HepG2 (cell line): ENCODE measurements at regions not wholly inside any gene's neighbourhood (a gene's known extent, or its start where the extent isn't known, plus 50 kb on each side); places are given as distances from the start of the nearest gene placed in this dataset.

Experiments
- ATAC-seq: fragments of 200-7000 bp; cut with Tn5 transposase; 3 replicates; pipeline ENCODE4 v1.9.1; 2020; ENCODE audit warnings: mild to moderate bottlenecking, moderate library complexity
- BruUV-seq: library from RNA; stranded (reverse); fragments of 400-500 nt; replicated peaks from 2 replicates; lab custom pipeline; 2021; lab: Mats Ljungman, UMichigan
- CTCF ChIA-PET: fragments of 300-600 bp; formaldehyde crosslinking; extraction: SDS; loops from one replicate; lab custom pipeline; 2021; ENCODE audit warnings: low total read pairs, inconsistent platforms, low intra/inter-chr PET ratio; lab: Yijun Ruan, JAX
- POLR2A ChIA-PET: fragments of 350-600 bp; sonication (Branson Sonifier 250); formaldehyde crosslinking; loops from one replicate; lab custom pipeline; 2020; ENCODE audit warnings: antibody characterized with exemption, inconsistent platforms; lab: Yijun Ruan, JAX
- DNase-seq: peaks from one replicate; pipeline ENCODE4 v3.0.0-alpha.2; 2015; ENCODE audit warnings: low spot score
- FAIRE-seq: peaks from 3 replicates; lab custom pipeline; 2011; peaks lifted over from hg19 to GRCh38; lab: Jason Lieb, UNC
- H2AFZ ChIP-seq: one replicate; pipeline ENCODE4 v1.6.1; 2011; ENCODE audit warnings: low read length, inconsistent platforms
- H3K27ac ChIP-seq: fragments of 300-600 bp; 3 replicates; pipeline ENCODE4 v1.8.0; 2011; ENCODE audit warnings: mixed run types, mild to moderate bottlenecking, mixed read lengths, low read length, inconsistent platforms; ENCODE audit not compliant: insufficient read depth; ENCODE audit errors: extremely low read length
- H3K27me3 ChIP-seq, 2 experiments: fragments of 200-600 bp in 1 of 2; 2 replicates in 1 of 2; 3 replicates in 1 of 2; pipeline versions ENCODE4 v1.6.0 to v1.8.0; 2011; ENCODE audit warnings: low read length in 2 of 2, mild to moderate bottlenecking in 2 of 2, moderate library complexity in 2 of 2, inconsistent platforms in 1 of 2; ENCODE audit not compliant: insufficient read depth in 2 of 2, control insufficient read depth in 1 of 2
- H3K36me3 ChIP-seq, 2 experiments: fragments of 200-600 bp in 1 of 2; replicated peaks in 1 of 2; 2 replicates in 1 of 2; 3 replicates in 1 of 2; pipeline versions ENCODE4 v1.5.1 to v1.8.0; 2011; ENCODE audit warnings: low read length in 2 of 2, inconsistent platforms in 1 of 2; ENCODE audit not compliant: insufficient read depth in 2 of 2, control insufficient read depth in 1 of 2
- H3K4me1 ChIP-seq: 2 replicates; pipeline ENCODE4 v1.5.1; 2012; ENCODE audit warnings: low read length, inconsistent platforms; ENCODE audit not compliant: insufficient read depth
- H3K4me2 ChIP-seq: 2 replicates; pipeline ENCODE4 v1.6.0; 2011; ENCODE audit warnings: low read depth, low read length, inconsistent platforms
- H3K4me3 ChIP-seq, 3 experiments: fragments of 200-600 bp in 1 of 3; sonication (generic), shearing (Covaris generic) in 1 of 3; replicated peaks in 1 of 3; 2 replicates each; pipeline ENCODE4 v1.5.1; 2011 to 2016; ENCODE audit warnings: low read length in 3 of 3, inconsistent platforms in 2 of 3, low read depth in 2 of 3, mild to moderate bottlenecking in 2 of 3, control low read depth in 1 of 3, mixed read lengths in 1 of 3; ENCODE audit not compliant: insufficient read depth in 1 of 3
- H3K79me2 ChIP-seq: one replicate; pipeline ENCODE4 v1.6.1; 2011; ENCODE audit warnings: low read length, inconsistent platforms; ENCODE audit not compliant: insufficient read depth
- H3K9ac ChIP-seq: 2 replicates; pipeline ENCODE4 v1.6.0; 2011; ENCODE audit warnings: mild to moderate bottlenecking, low read depth, low read length, inconsistent platforms; ENCODE audit not compliant: insufficient read depth
- H3K9me3 ChIP-seq: 2 replicates; pipeline ENCODE4 v1.5.1; 2012; ENCODE audit warnings: mild to moderate bottlenecking, low read length
- H4K20me1 ChIP-seq: 2 replicates; pipeline ENCODE4 v1.6.0; 2011; ENCODE audit warnings: inconsistent platforms, mild to moderate bottlenecking, low read length, moderate library complexity; ENCODE audit not compliant: insufficient read depth
- CBX5 ChIP-seq: sonication (generic); formaldehyde crosslinking; IDR thresholded peaks from 2 replicates; pipeline ENCODE4 v1.4.0; 2020; ENCODE audit warnings: missing genetic modification reagents, borderline replicate concordance
- DNMT1 ChIP-seq: sonication (generic); formaldehyde crosslinking; IDR thresholded peaks from 2 replicates; pipeline ENCODE4 v1.5.1; 2020; ENCODE audit warnings: mild to moderate bottlenecking, missing genetic modification reagents
- ETS1 ChIP-seq: sonication (generic); formaldehyde crosslinking; IDR thresholded peaks from 2 replicates; pipeline ENCODE4 v1.4.0; 2020; ENCODE audit warnings: missing genetic modification reagents
- GABPA ChIP-seq, 2 experiments: IDR thresholded peaks; 2 replicates each; pipeline ENCODE4 v1.6.1; 2011 to 2016; ENCODE audit warnings: low read depth in 2 of 2, low read length in 1 of 2, missing biosample characterization in 1 of 2, missing genetic modification characterization in 1 of 2
- MBNL3 ChIP-seq: fragments of 250-450 bp; sonication (Bioruptor Pico); conservative IDR thresholded peaks from 2 replicates; pipeline ENCODE4 v1.8.0; 2022; ENCODE audit warnings: mild to moderate bottlenecking, inconsistent platforms
- MTA3 ChIP-seq: sonication (generic); formaldehyde crosslinking; IDR thresholded peaks from 2 replicates; pipeline ENCODE4 v1.4.0; 2020; ENCODE audit warnings: missing genetic modification reagents
- NR1H2 ChIP-seq: sonication (generic); formaldehyde crosslinking; IDR thresholded peaks from 2 replicates; pipeline ENCODE4 v1.8.1; 2022; ENCODE audit warnings: low read depth, missing genetic modification reagents, borderline replicate concordance
- PPARG ChIP-seq: conservative IDR thresholded peaks from 2 replicates; pipeline ENCODE4 v1.6.1; 2016; ENCODE audit warnings: missing biosample characterization, missing genetic modification reagents
- SAFB2 ChIP-seq: sonication (generic); formaldehyde crosslinking; IDR thresholded peaks from 2 replicates; pipeline ENCODE4 v1.5.1; 2020; ENCODE audit warnings: missing genetic modification reagents, low read depth, mild to moderate bottlenecking, borderline replicate concordance
- SOX6 ChIP-seq, 2 experiments: fragments of 450-650 bp in 1 of 2; sonication (generic) in 1 of 2; formaldehyde crosslinking in 1 of 2; IDR thresholded peaks; 2 replicates each; pipeline versions ENCODE4 v1.4.0 to v1.6.1; 2017 to 2020; ENCODE audit warnings: antibody characterized with exemption in 1 of 2, mild to moderate bottlenecking in 1 of 2, missing genetic modification reagents in 1 of 2
- SRF ChIP-seq: IDR thresholded peaks from 2 replicates; pipeline ENCODE4 v1.6.1; 2011; ENCODE audit warnings: mild to moderate bottlenecking, low read depth, low read length, moderate library complexity
- ZEB1 ChIP-seq: IDR thresholded peaks from 2 replicates; pipeline ENCODE4 v1.6.1; 2012; ENCODE audit warnings: mild to moderate bottlenecking, low read depth, inconsistent platforms; ENCODE audit not compliant: insufficient replicate concordance
- ZKSCAN1 ChIP-seq: fragments of 150-350 bp; IDR thresholded peaks from 2 replicates; pipeline ENCODE4 v1.6.1; 2014; ENCODE audit warnings: low read length
- ZNF30 ChIP-seq: sonication (generic); formaldehyde crosslinking; IDR thresholded peaks from 2 replicates; pipeline ENCODE4 v1.5.0; 2020; ENCODE audit warnings: mild to moderate bottlenecking, missing genetic modification reagents
- ZNF460 ChIP-seq: sonication (generic); formaldehyde crosslinking; IDR thresholded peaks from 2 replicates; pipeline ENCODE4 v1.5.1; 2020; ENCODE audit warnings: missing genetic modification reagents, mild to moderate bottlenecking, borderline replicate concordance
- ZNF570 ChIP-seq: sonication (generic); formaldehyde crosslinking; IDR thresholded peaks from 2 replicates; pipeline ENCODE4 v1.4.0; 2020; ENCODE audit warnings: mild to moderate bottlenecking, missing genetic modification reagents, borderline replicate concordance
- WGBS: methylation state at CpG from one replicate; pipeline ENCODE4 v1.1.6; 2017; ENCODE audit warnings: low lambda C conversion rate; 5-methylcytosine and 5-hydroxymethylcytosine counted together
- in situ Hi-C: cut with HindIII; loops from 2 replicates; pipeline ENCODE4 v1.10.0; 2017; ENCODE audit warnings: low pct_unique_long_range_greater_than_20kb; ENCODE audit not compliant: extremely low pct_ligation_motif_present
- intact Hi-C: fragments of 100-400 bp; cut with micrococcal nuclease; formaldehyde crosslinking; loops from one replicate; pipeline ENCODE4 v1.10.0; 2022; ENCODE audit not compliant: unreplicated experiment
- TF ChIP-seq, protein P1 (sequence below): sonication (generic); formaldehyde crosslinking; conservative IDR thresholded peaks from 2 replicates; pipeline ENCODE4 v1.4.0; 2020; ENCODE audit warnings: missing genetic modification reagents

DNA sequence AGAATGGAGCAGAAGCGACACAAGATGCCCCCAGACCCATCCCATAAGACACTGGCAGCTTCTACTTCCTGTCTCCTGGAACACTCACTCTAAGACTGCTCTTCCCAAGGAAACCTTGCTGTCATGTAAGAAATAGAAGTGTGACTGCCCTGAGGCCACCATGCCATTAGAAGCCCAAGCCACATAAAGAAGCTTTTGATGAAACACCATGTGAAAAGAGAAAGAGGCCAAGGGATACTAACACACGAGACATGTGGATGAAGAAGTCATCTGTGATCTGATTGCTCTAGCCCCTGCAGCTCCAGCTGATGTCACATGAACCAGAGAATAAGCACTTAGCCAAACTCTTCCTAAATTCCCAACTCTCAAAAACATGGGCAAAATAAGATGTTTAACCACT is 117.9 kb upstream of the PCSK2 start:
- Histone ChIP-seq H2AFZ (no peak overlapping the region), H3K9ac (no peak overlapping the region), H3K27ac (no peak overlapping the region), H3K79me2 (no peaks in the 10 kb centered on the region), H3K36me3 (no peaks in the 10 kb centered on the region), H3K4me2 (no peak overlapping the region), H3K27me3 (no peaks in the 10 kb centered on the region), H3K4me3 (no peak overlapping the region), H4K20me1 (no peaks in the 10 kb centered on the region), H3K4me1 (no peaks in the 10 kb centered on the region), H3K9me3 (no peaks in the 10 kb centered on the region)
- TF ChIP-seq ZNF460 (CRISPR knock-in tag): no peak
- no peak for TF ChIP-seq ZKSCAN1
- TF ChIP-seq ZNF570 (CRISPR knock-in tag): no peak
- no peak for TF ChIP-seq GABPA (IDR thresholded peaks at IDR 0.05; ENCODE audit: low read depth, low read length)
- TF ChIP-seq GABPA (CRISPR knock-in tag; IDR thresholded peaks at IDR 0.05; ENCODE audit: low read depth): no peak
- no peak for TF ChIP-seq MBNL3 (CRISPR knock-in tag)
- TF ChIP-seq SRF: no peak
- TF ChIP-seq MTA3: no peak
- TF ChIP-seq ZEB1: no peak
- TF ChIP-seq, protein P1, sequence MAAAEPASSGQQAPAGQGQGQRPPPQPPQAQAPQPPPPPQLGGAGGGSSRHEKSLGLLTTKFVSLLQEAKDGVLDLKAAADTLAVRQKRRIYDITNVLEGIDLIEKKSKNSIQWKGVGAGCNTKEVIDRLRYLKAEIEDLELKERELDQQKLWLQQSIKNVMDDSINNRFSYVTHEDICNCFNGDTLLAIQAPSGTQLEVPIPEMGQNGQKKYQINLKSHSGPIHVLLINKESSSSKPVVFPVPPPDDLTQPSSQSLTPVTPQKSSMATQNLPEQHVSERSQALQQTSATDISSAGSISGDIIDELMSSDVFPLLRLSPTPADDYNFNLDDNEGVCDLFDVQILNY (CRISPR knock-in tag): no peak
- no peak for TF ChIP-seq CBX5 (CRISPR knock-in tag)
- no peak for TF ChIP-seq NR1H2 (CRISPR knock-in tag)
- TF ChIP-seq ZNF30 (CRISPR knock-in tag): no peak
- TF ChIP-seq ETS1 (CRISPR knock-in tag): no peak
- TF ChIP-seq PPARG (CRISPR knock-in tag): no peak
- no peak for TF ChIP-seq DNMT1 (CRISPR knock-in tag)
- no peak for TF ChIP-seq SOX6 (IDR thresholded peaks at IDR 0.05)
- TF ChIP-seq SOX6 (CRISPR knock-in tag; IDR thresholded peaks at IDR 0.05): no peak
- no peak for TF ChIP-seq SAFB2 (CRISPR knock-in tag)
- ChIA-PET CTCF (no interaction called here), POLR2A (no interaction called here)
- DNase-seq (no peak), ATAC-seq (no peak), FAIRE-seq (no peak)
- BruUV-seq: no TSS peak
- 1% methylated on average over 2 of the region's 2 CpGs for WGBS
- intact Hi-C loops (no loop called here), in situ Hi-C loops (no loop called here)
